Glutamatergic neuron (in vitro differentiated cells): ENCODE measurements at regions not wholly inside any gene's neighbourhood (a gene's known extent, or its start where the extent isn't known, plus 50 kb on each side); places are given as distances from the start of the nearest gene placed in this dataset.
A peak's percentile ranks its signal among the peaks of the same experiment; 100 is the strongest.
"Not testable (repeated sequence)": the region's sequence is repeated elsewhere in the genome, so short reads cannot be mapped to it uniquely, and the experiment has no call there.

Experiments used
- DNase-seq: peaks from one replicate; pipeline ENCODE4 v3.0.0; 2022
- H3K27ac Mint-ChIP-seq: one replicate; pipeline ENCODE4 v1.8.0; 2020; ENCODE audit warnings: mild to moderate bottlenecking, mixed read lengths, inconsistent platforms; ENCODE audit not compliant: unreplicated experiment
- H3K27me3 Mint-ChIP-seq: one replicate; pipeline ENCODE4 v1.8.0; 2020; ENCODE audit warnings: mild to moderate bottlenecking, moderate library complexity, mixed read lengths, inconsistent platforms; ENCODE audit not compliant: unreplicated experiment
- H3K36me3 Mint-ChIP-seq: one replicate; pipeline ENCODE4 v1.8.0; 2020; ENCODE audit warnings: mild to moderate bottlenecking, mixed read lengths, inconsistent platforms; ENCODE audit not compliant: unreplicated experiment
- H3K4me1 Mint-ChIP-seq: one replicate; pipeline ENCODE4 v1.8.0; 2020; ENCODE audit warnings: mild to moderate bottlenecking, low read depth, mixed read lengths, inconsistent platforms; ENCODE audit not compliant: unreplicated experiment
- H3K4me3 Mint-ChIP-seq: one replicate; pipeline ENCODE4 v1.8.0; 2020; ENCODE audit warnings: mild to moderate bottlenecking, mixed read lengths, inconsistent platforms; ENCODE audit not compliant: unreplicated experiment
- H3K9me3 Mint-ChIP-seq: one replicate; pipeline ENCODE4 v1.8.0; 2020; ENCODE audit warnings: mild to moderate bottlenecking, moderate library complexity, mixed read lengths, inconsistent platforms; ENCODE audit not compliant: unreplicated experiment
- CTCF ChIP-seq: fragments of 200-600 bp; sonication (generic); IDR thresholded peaks from one replicate; pipeline ENCODE4 v1.5.0; 2021; ENCODE audit not compliant: partially characterized antibody, unreplicated experiment

GRCh38 chr11:87628026-87628580, 547.1 kb downstream of the RAB38 start:
- DNase-seq = no peak
- Mint-ChIP-seq H3K27me3 (no peaks in the 10 kb centered on the region), H3K27ac (no peak overlapping the region), H3K9me3 (peaks cover 2% of the 10 kb centered on the region), H3K36me3 (no peaks in the 10 kb centered on the region), H3K4me3 (no peak overlapping the region), H3K4me1 (no peaks in the 10 kb centered on the region)
- TF ChIP-seq CTCF = no peak

GRCh38 chr11:87623531-87624365, 551.5 kb downstream of the RAB38 start:
- not testable (repeated sequence) for H3K9me3 Mint-ChIP-seq, H3K27me3 Mint-ChIP-seq, H3K36me3 Mint-ChIP-seq, DNase-seq, H3K4me1 Mint-ChIP-seq, H3K4me3 Mint-ChIP-seq
- H3K27ac Mint-ChIP-seq = peak overlapping the region; percentile 5

- no peak for DNase-seq
- Mint-ChIP-seq H3K27ac (no peak overlapping the region), H3K4me3 (no peak overlapping the region), H3K9me3 (no peaks in the 10 kb centered on the region), H3K4me1 (no peaks in the 10 kb centered on the region), H3K36me3 (no peaks in the 10 kb centered on the region), H3K27me3 (no peaks in the 10 kb centered on the region)
- TF ChIP-seq CTCF = no peak
Measured at GRCh38 chr11:87616511-87616910, 558.7 kb downstream of the RAB38 start.

GRCh38 chr11:87604350-87604749, 566.6 kb downstream of the TMEM135 start:
- Mint-ChIP-seq H3K4me3 (no peak overlapping the region), H3K9me3 (no peaks in the 10 kb centered on the region), H3K36me3 (no peaks in the 10 kb centered on the region), H3K4me1 (no peaks in the 10 kb centered on the region), H3K27ac (no peak overlapping the region), H3K27me3 (no peaks in the 10 kb centered on the region)
- no peak for DNase-seq
- TF ChIP-seq CTCF = no peak

GRCh38 chr11:87603887-87604286, 566.2 kb downstream of the TMEM135 start:
- Mint-ChIP-seq H3K36me3 (no peaks in the 10 kb centered on the region), H3K4me1 (no peaks in the 10 kb centered on the region), H3K27ac (no peak overlapping the region), H3K27me3 (no peaks in the 10 kb centered on the region), H3K4me3 (no peak overlapping the region), H3K9me3 (no peaks in the 10 kb centered on the region)
- no peak for TF ChIP-seq CTCF
- no peak for DNase-seq
